22Rv1 (cell line): ENCODE measurements at regions not wholly inside any gene's neighbourhood (a gene's known extent, or its start where the extent isn't known, plus 50 kb on each side); places are given as distances from the start of the nearest gene placed in this dataset.

Experiments used
- ZFX ChIP-seq: fragments of 450-650 bp; IDR thresholded peaks from 2 replicates; pipeline ENCODE4 v1.6.1; 2017; ENCODE audit warnings: antibody characterized with exemption, borderline replicate concordance
- TF ChIP-seq, protein P1 (sequence below): fragments of 450-650 bp; IDR thresholded peaks from 2 replicates; pipeline ENCODE4 v1.5.1; 2017; ENCODE audit warnings: mild to moderate bottlenecking

DNA sequence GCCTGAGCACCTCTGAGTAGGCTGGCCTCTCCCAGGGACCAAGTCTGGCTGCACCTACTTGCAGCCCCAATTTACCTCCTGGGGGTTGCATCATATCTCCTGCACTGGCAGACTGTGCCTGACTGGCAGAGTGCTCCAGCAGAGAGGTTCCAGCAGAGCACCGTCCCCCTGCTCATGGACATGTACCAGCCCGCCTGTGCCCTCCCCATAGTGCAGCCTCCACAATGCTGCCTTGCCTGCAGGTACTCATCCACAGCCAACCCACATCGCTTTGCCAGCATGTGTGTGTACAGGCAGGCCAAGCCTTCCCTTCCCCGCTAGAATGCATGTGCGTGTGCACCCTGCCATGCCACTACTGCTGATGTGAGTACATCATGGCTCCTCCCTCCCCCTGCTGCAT is 105.5 kb upstream of the NPSR1 start:
- TF ChIP-seq, protein P1, sequence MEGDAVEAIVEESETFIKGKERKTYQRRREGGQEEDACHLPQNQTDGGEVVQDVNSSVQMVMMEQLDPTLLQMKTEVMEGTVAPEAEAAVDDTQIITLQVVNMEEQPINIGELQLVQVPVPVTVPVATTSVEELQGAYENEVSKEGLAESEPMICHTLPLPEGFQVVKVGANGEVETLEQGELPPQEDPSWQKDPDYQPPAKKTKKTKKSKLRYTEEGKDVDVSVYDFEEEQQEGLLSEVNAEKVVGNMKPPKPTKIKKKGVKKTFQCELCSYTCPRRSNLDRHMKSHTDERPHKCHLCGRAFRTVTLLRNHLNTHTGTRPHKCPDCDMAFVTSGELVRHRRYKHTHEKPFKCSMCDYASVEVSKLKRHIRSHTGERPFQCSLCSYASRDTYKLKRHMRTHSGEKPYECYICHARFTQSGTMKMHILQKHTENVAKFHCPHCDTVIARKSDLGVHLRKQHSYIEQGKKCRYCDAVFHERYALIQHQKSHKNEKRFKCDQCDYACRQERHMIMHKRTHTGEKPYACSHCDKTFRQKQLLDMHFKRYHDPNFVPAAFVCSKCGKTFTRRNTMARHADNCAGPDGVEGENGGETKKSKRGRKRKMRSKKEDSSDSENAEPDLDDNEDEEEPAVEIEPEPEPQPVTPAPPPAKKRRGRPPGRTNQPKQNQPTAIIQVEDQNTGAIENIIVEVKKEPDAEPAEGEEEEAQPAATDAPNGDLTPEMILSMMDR = no peak
- TF ChIP-seq ZFX = no peak
